CD1c-positive myeloid dendritic cell (primary cell): ENCODE measurements at regions not wholly inside any gene's neighbourhood (a gene's known extent, or its start where the extent isn't known, plus 50 kb on each side); places are given as distances from the start of the nearest gene placed in this dataset.
"Not testable (repeated sequence)": the region's sequence is repeated elsewhere in the genome, so short reads cannot be mapped to it uniquely, and the experiment has no call there.

Experiments used
- DNase-seq: peaks from one replicate; pipeline ENCODE4 v3.0.0-alpha.2; 2016; ENCODE audit errors: extremely low spot score

DNA sequence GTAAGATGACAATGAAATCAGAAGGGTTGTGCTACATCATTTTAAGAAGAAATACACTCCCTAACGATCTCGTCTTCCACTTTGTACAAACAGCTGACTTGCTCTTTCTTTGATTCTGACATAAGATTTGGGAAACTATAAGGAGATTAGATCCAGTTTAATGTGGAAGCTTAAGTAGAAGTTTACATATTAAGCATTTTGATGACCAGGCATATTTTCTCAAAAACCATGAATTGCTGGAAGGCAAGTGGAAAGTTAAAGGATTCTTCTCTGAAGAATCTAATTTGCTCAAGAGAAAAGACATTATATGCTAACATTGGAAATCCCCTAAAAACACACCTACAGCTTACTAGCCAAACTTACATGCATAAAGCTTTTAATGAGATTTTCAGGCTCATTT is 531.9 kb upstream of the PTPRD start:
- no peak for DNase-seq

DNA sequence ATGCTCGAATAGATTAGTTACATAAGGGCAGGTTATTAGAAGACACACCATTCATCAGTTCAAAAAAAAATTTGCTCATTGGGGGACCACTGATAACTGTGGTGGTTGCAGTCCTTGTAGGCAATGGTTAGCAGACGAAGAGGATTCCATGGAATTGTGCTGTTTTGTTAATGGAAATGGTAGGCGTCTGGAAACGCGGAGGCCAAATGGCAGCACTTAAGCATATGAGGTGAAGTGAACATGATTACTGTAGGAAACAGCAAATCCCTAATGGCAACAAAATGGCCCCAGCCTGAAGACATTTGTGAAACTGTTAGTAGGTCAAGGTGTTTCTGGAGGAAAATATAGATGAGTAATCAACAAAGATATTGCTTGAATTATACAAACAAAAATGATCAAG is 535.4 kb upstream of the PTPRD start:
- DNase-seq, result no peak

DNA sequence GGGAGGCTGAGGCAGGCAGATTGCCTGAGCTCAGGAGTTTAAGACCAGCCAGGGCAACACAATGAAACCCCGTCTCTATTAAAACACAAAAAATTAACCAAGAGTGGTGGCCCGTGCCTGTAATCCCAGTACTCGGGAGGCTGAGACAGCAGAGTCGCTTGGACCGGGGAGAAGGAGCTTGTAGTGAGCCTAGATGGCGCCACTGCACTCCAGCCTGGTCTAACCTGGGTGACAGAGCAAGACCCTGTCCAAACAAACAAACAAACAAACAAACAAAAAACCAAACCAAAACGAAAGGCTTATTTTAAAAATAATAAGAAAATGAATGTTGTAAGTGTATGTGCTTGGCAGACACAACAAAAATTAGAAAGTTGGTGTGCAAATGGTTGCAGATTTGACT is 536.3 kb upstream of the PTPRD start:
- no peak for DNase-seq

DNA sequence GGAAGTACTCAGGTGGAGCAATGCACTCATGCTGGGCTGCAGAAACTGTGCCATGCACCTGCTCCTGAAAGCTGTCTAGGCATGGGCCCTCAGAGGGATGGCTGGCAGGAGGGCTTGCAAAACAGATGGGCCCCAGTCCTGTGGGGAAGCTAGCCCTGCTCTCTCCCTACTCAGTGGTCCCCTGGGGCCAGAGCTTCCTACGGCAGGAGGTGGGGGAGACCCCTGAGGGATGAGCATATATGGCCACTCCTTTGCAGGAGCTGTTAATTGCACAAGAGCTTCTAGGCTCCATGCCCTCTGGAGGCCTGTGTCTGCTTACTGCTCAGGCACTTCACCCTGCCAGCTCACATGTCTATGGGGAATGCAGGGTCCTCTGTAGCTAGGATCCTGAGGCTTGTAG is 545.3 kb upstream of the PTPRD start:
- no peak for DNase-seq

DNA sequence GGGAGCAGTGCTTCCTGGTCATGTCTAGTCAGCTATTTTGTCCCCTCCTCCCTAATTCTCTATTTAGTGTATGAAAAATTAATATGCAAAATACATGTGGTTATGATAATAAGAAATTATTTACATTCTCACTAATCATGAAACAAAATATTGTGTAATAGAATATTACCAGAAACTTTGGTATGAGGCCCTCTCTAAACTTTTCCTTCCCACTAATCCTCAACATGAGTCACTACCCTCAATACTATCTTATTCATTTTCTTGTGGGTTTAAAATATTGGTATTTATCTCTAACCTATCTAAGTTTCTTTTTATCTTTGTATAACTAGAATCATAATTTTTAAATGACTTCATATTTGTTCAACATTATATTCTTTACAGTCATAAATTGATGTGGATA is 545.9 kb upstream of the PTPRD start:
- no peak for DNase-seq

DNA sequence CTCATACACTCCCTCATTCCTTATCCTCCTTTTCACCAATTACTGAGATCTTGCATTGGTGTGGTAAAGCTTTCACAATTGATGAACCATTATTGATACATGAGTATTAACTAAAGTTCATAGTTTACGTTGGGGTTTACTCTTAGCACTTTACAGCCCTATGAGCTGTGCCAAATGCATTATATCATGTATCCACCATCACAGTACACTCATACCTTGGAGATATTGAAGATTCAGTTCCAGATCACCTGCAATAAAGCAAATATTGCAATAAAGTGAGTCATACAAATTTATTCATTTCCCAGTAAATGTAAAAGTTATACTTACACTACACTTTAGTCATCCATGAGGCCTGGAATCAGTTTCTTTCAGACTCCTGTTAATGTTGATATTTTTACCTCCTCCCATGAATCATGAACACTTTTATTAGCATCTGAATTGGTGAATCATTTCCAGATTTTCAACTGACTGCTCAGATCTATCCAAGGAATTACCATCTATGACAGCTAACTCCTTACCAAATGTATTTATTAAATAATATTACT is 546.6 kb upstream of the PTPRD start:
- DNase-seq, result no peak

DNA sequence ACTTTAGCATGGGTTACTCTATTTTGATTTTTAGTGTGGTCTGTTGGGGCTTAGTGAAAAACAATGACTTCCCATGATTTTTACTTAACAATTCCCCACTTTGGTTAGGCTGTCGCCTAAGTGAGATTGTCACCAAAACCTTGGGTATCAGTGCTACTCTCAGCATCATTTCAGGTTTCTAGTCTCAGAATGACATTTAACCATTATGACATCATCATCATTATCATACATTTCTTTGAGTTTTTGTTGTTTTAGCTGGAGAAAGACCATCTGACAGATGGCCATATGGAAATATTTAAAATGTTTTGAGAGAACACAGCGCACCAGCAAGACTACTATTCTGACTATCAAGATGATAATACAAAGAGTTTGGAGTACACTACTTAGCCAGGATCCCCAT is 551.0 kb upstream of the PTPRD start:
- DNase-seq, result no peak

DNA sequence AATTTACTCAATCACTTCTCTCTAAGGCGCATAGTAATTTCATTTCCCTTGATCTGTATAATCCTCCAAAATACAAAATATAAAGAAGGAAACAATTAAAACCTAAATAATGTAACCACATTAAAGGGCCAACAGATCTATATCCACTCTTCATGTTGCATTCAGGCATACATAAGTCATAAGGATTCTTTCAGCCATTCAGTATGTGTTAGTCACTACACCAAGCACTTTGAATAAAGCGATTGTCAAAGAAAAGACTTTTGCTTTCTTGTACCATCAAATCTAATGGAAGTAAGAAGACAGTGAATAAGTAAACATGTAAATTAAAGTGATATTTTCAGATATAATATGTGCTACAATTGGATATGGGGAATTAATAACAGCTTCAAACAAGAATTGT is 569.2 kb upstream of the PTPRD start:
- no peak for DNase-seq

DNA sequence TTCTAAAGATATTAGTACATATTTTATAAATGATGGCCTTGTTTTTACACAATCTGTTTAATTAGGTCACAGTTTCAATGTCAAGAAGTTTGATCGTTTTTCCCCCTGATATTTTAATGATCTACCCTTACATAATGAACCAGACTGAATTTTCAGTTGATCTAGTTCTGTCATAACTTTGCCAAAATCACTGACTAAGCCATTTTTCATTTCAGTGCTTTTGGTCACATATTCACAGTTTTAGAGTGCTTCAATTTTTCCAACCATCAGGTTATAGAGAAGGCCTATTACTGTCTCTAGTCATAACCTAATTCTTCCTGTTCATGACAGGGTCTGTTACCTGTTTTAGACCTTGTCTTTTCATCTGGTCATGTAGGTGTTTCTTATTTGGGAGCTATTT is 577.9 kb upstream of the PTPRD start:
- DNase-seq, result no peak

DNA sequence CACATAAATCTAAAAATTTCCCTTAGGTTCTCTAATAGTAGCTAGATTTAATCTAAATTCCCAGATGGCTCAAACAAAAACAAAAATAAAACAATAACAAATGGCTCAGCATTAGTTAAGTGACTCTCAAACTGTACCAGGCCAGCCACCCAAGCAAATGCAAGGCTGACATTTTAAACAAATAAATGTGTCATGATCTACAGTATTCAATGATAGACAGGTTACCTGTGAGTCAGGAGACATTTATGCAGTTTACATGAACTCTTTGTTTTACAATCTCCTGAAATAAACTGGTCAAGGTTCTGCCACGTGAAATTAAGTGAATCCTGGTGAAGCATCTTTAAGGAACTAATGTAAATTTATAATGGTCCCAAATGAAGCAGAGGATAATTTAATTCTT is 580.2 kb upstream of the PTPRD start:
- no peak for DNase-seq

DNA sequence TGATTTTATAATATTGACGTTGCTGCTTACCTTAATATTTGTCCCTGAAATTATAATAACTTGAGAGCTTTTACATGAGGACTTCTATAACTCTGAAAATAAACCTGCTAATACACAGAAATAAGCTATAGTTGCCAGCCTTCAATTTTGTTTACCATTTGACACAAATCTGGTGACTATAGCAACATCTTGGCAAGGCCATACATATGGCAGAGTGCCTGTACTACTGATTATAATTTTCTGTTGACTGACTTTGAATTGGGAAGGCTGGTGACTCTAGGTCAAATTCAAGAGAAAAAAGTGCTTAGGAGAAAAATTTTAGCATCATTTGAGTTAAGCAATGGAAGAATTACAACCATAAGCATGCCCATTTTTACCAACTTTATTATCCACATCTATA is 581.4 kb upstream of the PTPRD start:
- DNase-seq, result no peak

DNA sequence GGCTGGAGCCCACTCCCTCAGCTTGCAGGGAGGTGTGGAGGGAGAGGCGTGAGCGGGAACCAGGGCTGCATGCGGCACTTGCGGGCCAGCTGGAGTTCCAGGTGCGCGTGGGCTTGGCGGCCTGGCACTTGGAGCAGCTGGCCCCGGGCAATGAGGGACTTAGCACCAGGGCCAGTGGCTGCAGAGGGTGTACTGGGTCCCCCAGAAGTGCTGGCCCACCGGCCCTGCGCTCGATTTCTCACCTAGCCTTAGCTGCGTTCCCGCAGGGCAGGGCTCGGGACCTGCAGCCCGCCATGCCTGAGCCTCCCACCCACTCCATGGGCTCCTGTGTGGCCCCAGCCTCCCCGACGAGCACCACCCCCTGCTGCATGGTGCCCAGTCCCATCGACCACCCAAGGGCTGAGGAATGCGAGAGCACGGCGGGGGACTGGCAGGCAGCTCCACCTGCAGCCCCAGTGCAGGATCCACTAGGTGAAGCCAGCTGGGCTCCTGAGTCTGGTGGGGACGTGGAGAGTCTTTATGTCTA is 584.1 kb upstream of the PTPRD start:
- DNase-seq, result not testable (repeated sequence)

DNA sequence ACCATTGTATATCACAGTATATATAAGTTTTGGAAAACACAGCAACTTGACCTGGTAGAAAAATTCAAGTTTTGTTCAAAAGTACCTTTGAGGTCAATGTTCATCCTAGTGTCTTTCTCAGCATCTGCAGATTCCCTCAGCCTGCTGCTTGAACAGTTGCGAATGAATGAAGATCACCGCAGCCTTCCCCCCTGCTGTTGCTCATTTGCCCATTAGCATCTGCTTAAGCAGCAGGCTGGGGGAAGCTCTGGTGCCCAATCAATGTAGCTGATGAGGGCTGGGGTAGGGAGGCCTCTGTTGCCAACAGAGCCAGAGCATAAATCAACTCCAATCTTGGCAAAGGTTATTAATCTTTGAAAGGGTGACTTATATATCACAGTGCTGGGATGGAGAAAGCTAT is 586.5 kb upstream of the PTPRD start:
- no peak for DNase-seq

DNA sequence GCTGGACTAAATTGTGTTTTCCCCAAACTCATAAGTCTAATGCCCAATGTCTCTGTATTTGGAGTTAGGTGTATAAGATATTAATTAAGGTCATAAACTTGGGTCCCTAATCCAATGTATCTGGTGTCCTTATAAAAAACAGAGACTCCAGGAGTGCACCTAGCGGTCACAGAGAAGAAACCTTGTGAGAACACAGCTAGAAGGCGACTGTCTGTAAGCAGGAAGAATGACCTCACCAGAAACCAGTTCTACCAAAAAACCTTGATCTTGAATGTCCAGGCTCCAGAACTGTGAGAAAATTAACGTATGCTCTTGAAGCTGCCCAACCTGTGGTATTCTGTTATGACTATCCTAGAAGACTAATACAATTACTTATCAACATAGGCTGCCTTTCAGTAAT is 591.7 kb upstream of the PTPRD start:
- DNase-seq, result no peak

DNA sequence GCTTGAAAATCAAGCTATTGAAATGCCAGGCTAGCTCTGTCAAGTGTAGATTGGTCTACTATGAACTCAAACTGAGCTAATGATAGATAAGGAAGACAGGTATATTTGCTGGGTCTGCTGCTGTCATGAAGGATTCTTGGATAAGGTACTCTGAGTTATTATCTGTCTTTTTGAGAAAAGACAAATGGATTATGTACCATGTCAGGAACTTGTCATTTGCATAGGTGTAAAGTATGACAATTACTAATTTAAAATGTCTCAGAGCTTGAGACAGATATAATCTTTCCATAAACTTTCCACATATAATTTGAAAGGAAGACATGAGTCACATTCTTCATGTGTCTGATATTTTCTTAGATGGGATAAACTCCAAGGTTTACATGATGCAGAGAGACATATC is 594.1 kb upstream of the PTPRD start:
- DNase-seq, result no peak

DNA sequence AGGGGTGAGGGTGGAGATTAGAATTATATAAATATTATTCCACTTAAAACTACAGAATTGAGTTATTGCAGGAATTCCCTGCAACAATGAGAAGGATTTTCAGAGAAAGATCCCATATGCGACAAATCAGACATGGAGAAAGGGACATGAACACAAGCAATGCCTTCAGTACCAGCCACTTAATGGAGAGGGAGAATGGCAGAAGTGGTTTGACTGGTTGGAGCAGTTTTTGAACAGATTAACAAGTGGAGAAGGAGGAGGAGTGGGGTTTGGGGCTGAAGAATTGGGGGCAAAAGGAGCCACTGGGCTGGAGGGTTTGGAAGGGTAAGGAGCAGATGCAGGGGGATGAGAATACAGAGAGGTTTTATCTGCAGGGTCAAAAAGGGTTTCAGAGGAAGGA is 620.9 kb upstream of the PTPRD start:
- no peak for DNase-seq

DNA sequence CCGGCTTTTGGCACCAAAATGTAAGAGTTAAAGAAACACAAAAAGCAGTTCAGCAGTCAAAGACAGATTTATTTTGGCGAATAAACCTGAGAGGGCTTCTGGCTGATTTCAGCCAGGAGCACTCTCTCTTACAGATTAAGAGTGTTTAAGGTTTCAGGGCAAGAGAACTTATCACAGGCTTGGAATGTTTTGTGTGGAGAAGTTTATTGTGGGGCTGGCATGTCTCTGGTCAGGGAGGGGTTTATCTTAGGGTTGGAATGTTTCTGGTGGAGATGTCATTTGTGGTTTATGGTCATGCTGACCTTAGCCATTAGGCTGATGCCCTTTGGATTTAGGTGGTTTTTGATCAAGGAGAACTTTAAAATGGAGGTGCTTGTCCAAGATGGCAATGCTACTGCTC is 622.3 kb upstream of the PTPRD start:
- DNase-seq, result no peak

DNA sequence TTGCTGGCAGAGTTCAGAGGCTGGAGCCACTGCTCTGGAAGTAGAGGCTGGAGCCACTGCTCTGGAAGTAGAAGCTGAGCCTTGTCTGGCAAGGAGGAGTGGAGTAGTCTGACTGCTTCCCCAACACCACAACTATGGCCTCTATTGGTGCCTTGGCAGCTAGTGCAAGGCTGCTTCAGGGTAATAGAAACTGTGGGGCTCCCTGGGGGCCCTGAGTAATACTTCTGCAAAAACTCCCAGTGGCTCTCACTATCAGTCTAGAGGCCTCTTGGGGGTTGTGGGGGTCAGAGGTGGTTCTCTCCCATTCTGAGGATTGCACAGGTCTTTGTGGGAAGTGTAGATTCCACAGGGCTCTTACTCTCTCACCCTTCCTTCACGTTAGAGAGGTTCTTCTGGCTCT is 629.0 kb upstream of the PTPRD start:
- DNase-seq, result no peak

DNA sequence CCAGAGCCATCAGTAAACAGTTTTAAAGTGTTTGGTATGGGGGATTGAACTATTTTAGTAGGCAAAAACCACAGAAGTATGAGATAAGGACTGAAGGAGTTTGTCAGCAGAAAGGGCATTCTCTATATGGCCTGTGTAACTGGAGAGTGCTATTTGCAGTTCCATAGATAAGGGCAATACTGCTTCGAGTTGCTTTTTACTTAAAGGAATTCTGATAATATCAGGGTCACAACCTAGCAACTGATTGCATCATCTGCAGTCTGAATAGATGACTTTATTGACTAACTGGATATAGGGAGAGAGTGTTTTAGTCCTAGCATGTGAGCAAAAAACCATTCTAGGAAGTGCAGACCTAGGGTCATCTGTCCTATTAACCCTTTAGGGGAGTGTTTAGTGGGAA is 645.2 kb upstream of the PTPRD start:
- DNase-seq, result no peak

DNA sequence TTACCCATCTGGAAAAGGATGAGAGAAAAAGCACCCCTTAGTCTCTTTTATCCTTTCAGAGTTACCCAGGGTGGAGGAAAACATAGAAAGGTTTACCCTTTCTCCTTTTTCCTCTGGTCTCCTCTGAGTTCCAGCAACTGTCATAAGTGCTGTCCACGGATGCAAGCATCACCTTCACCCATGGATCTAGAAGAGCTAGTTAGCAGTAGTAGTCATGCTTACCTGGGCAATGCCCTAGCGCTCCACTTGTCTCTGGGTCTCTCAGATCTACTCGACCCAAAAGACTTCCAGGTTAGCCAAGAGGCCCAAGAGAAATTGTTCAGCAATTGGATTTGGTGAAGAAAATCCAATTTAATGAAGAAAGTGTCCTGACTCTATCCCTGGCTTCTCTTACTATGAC is 656.2 kb upstream of the PTPRD start:
- no peak for DNase-seq

DNA sequence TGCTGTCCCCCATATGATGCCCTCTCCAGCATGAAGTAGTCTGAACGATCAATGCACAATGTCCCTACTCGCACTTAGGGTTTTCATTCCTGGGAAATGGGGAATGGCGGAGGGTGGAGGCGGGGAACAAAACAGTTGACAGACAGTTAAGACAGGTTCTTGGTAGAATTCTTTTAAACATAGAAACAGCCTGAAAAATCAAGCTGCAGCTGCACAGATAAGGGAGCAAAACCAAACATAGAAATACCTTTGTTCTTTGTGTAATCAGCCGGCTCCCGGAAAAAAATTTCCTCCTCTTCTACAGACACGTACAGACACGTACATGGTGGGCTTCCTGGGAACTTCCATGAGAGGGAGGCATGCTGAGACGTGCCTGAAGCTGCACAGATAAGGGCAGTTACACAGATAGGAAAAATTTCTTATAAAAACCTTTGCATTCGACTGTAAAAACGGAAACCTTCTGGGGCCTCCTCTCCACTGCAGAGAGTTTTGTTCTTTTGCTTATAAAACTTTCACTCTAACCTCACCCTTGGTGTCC is 662.4 kb upstream of the PTPRD start:
- no peak for DNase-seq

DNA sequence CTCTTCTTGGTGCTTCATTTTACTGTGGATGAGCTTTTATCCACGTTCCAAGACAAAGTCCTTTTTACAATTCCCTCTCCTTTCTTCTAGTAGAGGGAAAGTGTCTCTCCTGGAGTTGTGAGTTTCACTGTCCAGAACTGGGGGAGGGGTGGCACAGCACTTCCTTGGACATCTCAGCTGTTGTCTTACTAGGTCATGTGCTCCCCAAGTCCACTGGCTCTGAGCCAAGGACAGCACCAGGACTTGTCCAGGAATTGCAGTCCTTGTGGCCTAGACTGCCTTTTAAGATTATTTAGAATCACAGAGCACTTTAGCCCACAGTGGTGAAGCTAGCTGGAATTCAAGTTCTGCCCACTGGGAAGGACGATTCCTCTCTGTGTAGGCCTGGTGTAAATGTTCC is 700.2 kb upstream of the PTPRD start:
- no peak for DNase-seq

DNA sequence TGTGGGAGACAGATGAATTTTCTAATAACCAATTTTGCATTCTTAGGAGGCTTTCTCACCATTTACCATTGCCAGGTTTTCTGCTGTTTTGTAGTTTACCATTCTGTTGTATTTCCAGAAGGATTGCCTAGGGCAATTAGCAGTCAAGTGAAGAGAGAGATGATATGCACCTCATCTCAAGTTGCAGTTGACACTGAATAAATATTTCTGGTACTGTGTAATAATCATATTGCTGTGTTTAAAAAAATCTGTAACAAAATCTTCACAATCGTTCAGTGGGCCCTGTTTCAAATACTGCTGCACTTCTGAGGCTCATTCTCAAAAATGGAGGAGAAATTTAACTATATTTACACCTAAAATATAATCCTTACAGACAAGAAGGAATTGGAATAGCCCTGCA is 706.1 kb upstream of the PTPRD start:
- DNase-seq, result no peak

DNA sequence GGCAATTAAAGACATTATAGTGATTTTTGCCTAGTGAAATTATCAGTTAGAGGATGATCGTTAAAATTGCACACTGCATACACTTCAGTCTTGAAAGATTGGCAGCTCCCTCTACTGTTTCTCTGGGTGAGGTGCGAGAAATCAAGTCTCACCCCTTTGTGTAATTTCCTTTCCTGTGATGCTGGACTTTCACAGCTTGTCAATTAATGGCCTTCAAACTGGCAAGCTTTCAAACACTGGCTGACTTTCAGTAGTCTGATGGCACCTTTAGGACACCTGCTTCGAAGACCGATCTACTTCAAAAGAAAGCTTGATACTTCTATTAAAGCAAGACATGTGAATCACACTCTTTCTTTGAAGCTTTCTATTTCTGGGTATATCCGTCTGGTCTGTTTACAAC is 706.7 kb upstream of the PTPRD start:
- no peak for DNase-seq
